ENCODE measurements at regions not wholly inside any gene's neighbourhood (a gene's known extent, or its start where the extent isn't known, plus 50 kb on each side); places are given as distances from the start of the nearest gene placed in this dataset.
"Not testable (repeated sequence)": the region's sequence is repeated elsewhere in the genome, so short reads cannot be mapped to it uniquely, and the experiment has no call there.

- DNase-seq = no peak
Observed at GRCh38 chr6:26268659-26269402, 96.2 kb upstream of the BTN3A2 start.

- DNase-seq = no peak
Observed at GRCh38 chr6:26269531-26270485, 95.2 kb upstream of the BTN3A2 start.

GRCh38 chr6:26270486-26270861 is 94.5 kb upstream of the BTN3A2 start:
- DNase-seq = no peak

GRCh38 chr6:26270903-26271667 is 93.9 kb upstream of the BTN3A2 start:
- DNase-seq = peak; percentile 41 to 89

GRCh38 chr6:26271668-26272024 is 93.4 kb upstream of the BTN3A2 start:
- DNase-seq = no peak

- DNase-seq = peak in 1 of 2 donors; percentile 19
Observed at GRCh38 chr6:26272171-26272637, 92.8 kb upstream of the BTN3A2 start.

- peak in 1 of 2 donors; percentile 68 for DNase-seq
Observed at GRCh38 chr6:26273673-26274588, 91.1 kb upstream of the BTN3A2 start.

GRCh38 chr6:26275663-26276062 is 89.3 kb upstream of the BTN3A2 start:
- no peak for DNase-seq

GRCh38 chr6:26276841-26277648 is 88.0 kb upstream of the BTN3A2 start:
- no peak for DNase-seq

GRCh38 chr6:26278536-26278935 is 86.5 kb upstream of the BTN3A2 start:
- DNase-seq = no peak

- not testable (repeated sequence) for DNase-seq
Observed at GRCh38 chr6:26279371-26279770, 85.6 kb upstream of the BTN3A2 start.

- no peak for DNase-seq
Observed at GRCh38 chr6:26280407-26280806, 84.6 kb upstream of the BTN3A2 start.

- peak in 1 of 2 donors; percentile 63 for DNase-seq
Observed at GRCh38 chr6:26284537-26285142, 80.4 kb upstream of the BTN3A2 start.

- DNase-seq = peak; percentile 74 to 96
Observed at GRCh38 chr6:26285143-26286134, 79.6 kb upstream of the BTN3A2 start.

GRCh38 chr6:26286168-26286877 is 78.7 kb upstream of the BTN3A2 start:
- peak; percentile 59 to 81 for DNase-seq

- DNase-seq = no peak
Observed at GRCh38 chr6:26288155-26288554, 76.8 kb upstream of the BTN3A2 start.

- no peak for DNase-seq
Observed at GRCh38 chr6:26290941-26291340, 74.1 kb upstream of the BTN3A2 start.

- DNase-seq = no peak
Observed at GRCh38 chr6:26292709-26293108, 72.3 kb upstream of the BTN3A2 start.

GRCh38 chr6:26294302-26294701 is 70.7 kb upstream of the BTN3A2 start:
- no peak for DNase-seq
